Vagina (tissue), 2 donors: ENCODE measurements at regions not wholly inside any gene's neighbourhood (a gene's known extent, or its start where the extent isn't known, plus 50 kb on each side); places are given as distances from the start of the nearest gene placed in this dataset.

Experiments
- CTCF ChIP-seq, 3 experiments: fragments of 450-650 bp in 2 of 3; fragments of 200-600 bp in 1 of 3; sonication (generic) in 1 of 3; IDR thresholded peaks; one replicate each; pipeline ENCODE4 v1.5.1; 2017 to 2019; ENCODE audit warnings: antibody characterized with exemption in 3 of 3, mild to moderate bottlenecking in 2 of 3, moderate library complexity in 2 of 3
- POLR2A ChIP-seq, 2 donors: fragments of 450-650 bp; IDR thresholded peaks; one replicate each; pipeline ENCODE4 v1.6.1; 2017; ENCODE audit warnings: antibody characterized with exemption in 2 of 2, mild to moderate bottlenecking in 2 of 2, moderate library complexity in 2 of 2

GRCh38 chr9:91011891-91012290 is 210.3 kb downstream of the SYK start:
- TF ChIP-seq CTCF (IDR thresholded peaks at IDR 0.05) = no peak
- TF ChIP-seq POLR2A (IDR thresholded peaks at IDR 0.05) = no peak
